HCEC 1CT (cell line): ENCODE measurements at regions not wholly inside any gene's neighbourhood (a gene's known extent, or its start where the extent isn't known, plus 50 kb on each side); places are given as distances from the start of the nearest gene placed in this dataset.
"Not testable (repeated sequence)": the region's sequence is repeated elsewhere in the genome, so short reads cannot be mapped to it uniquely, and the experiment has no call there.

Experiments
- DNase-seq: peaks from one replicate; pipeline ENCODE4 v3.0.0-alpha.2; 2017

GRCh38 chr1:10867914-10868598, 71.6 kb upstream of the CASZ1 start:
- no peak for DNase-seq

- no peak for DNase-seq
These were observed 72.1 kb upstream of the CASZ1 start for GRCh38 chr1:10868599-10868965.

- no peak for DNase-seq
These were observed 73.5 kb upstream of the CASZ1 start for GRCh38 chr1:10869933-10870332.

GRCh38 chr1:10870493-10871096, 74.1 kb upstream of the CASZ1 start:
- DNase-seq: no peak

- DNase-seq: peak; percentile 4
These were observed 76.7 kb upstream of the CASZ1 start for GRCh38 chr1:10873189-10873588.

- DNase-seq: no peak
These were observed 77.9 kb upstream of the CASZ1 start for GRCh38 chr1:10874351-10874750.

- DNase-seq: no peak
These were observed 81.4 kb upstream of the CASZ1 start for GRCh38 chr1:10877894-10878293.

- no peak for DNase-seq
These were observed 82.0 kb upstream of the CASZ1 start for GRCh38 chr1:10878469-10878868.

GRCh38 chr1:10880063-10880462, 83.6 kb upstream of the CASZ1 start:
- no peak for DNase-seq

GRCh38 chr1:10881046-10881445, 84.6 kb upstream of the CASZ1 start:
- DNase-seq: no peak

- no peak for DNase-seq
These were observed 85.6 kb upstream of the CASZ1 start for GRCh38 chr1:10882069-10882468.

- DNase-seq: not testable (repeated sequence)
These were observed 90.6 kb upstream of the CASZ1 start for GRCh38 chr1:10887032-10887431.

- DNase-seq: no peak
These were observed 91.8 kb upstream of the CASZ1 start for GRCh38 chr1:10888291-10888690.

GRCh38 chr1:10888791-10889649, 92.6 kb upstream of the CASZ1 start:
- DNase-seq: no peak

- no peak for DNase-seq
These were observed 93.4 kb upstream of the CASZ1 start for GRCh38 chr1:10889650-10890353.

- no peak for DNase-seq
These were observed 94.1 kb upstream of the CASZ1 start for GRCh38 chr1:10890491-10891071.

GRCh38 chr1:10891091-10891490, 94.6 kb upstream of the CASZ1 start:
- DNase-seq: no peak

- DNase-seq: no peak
These were observed 96.0 kb upstream of the CASZ1 start for GRCh38 chr1:10892138-10893065.

GRCh38 chr1:10895621-10896020, 99.2 kb upstream of the CASZ1 start:
- no peak for DNase-seq

- no peak for DNase-seq
These were observed 100.2 kb upstream of the CASZ1 start for GRCh38 chr1:10896673-10897072.

GRCh38 chr1:10897321-10897980, 101.0 kb upstream of the CASZ1 start:
- DNase-seq: no peak
